Trophoblast cell (in vitro differentiated cells and primary cell): ENCODE measurements at regions not wholly inside any gene's neighbourhood (a gene's known extent, or its start where the extent isn't known, plus 50 kb on each side); places are given as distances from the start of the nearest gene placed in this dataset.
"Not testable (repeated sequence)": the region's sequence is repeated elsewhere in the genome, so short reads cannot be mapped to it uniquely, and the experiment has no call there.

Experiments
- DNase-seq, 2 donors: peaks; one replicate each; pipeline ENCODE4 v3.0.0-alpha.2; 2016
- H2AFZ ChIP-seq: 2 replicates; pipeline ENCODE4 v1.6.1; 2013; ENCODE audit warnings: low read length, moderate library complexity, mild to moderate bottlenecking; ENCODE audit not compliant: insufficient read depth, poor library complexity
- H2AK5ac ChIP-seq: 2 replicates; pipeline ENCODE4 v1.6.1; 2013; ENCODE audit warnings: mild to moderate bottlenecking, low read length
- H2BK120ac ChIP-seq: 2 replicates; pipeline ENCODE4 v1.6.1; 2013; ENCODE audit warnings: low read length, mild to moderate bottlenecking, moderate library complexity; ENCODE audit not compliant: insufficient read depth, poor library complexity
- H2BK12ac ChIP-seq: 2 replicates; pipeline ENCODE4 v1.6.1; 2013; ENCODE audit warnings: mild to moderate bottlenecking, low read length, moderate library complexity
- H2BK5ac ChIP-seq: 2 replicates; pipeline ENCODE4 v1.6.1; 2013; ENCODE audit warnings: low read length, low read depth, moderate library complexity, mild to moderate bottlenecking; ENCODE audit not compliant: poor library complexity
- H3K14ac ChIP-seq: 2 replicates; pipeline ENCODE4 v1.6.1; 2013; ENCODE audit warnings: mild to moderate bottlenecking, low read length
- H3K18ac ChIP-seq: 2 replicates; pipeline ENCODE4 v1.6.1; 2013; ENCODE audit warnings: mild to moderate bottlenecking, low read length
- H3K23ac ChIP-seq: 2 replicates; pipeline ENCODE4 v1.6.1; 2013; ENCODE audit warnings: low read length
- H3K27ac ChIP-seq: 2 replicates; pipeline ENCODE4 v1.5.1; 2013; ENCODE audit warnings: low read depth, mild to moderate bottlenecking, inconsistent platforms, low read length, moderate library complexity
- H3K27me3 ChIP-seq: 2 replicates; pipeline ENCODE4 v1.6.1; 2013; ENCODE audit warnings: inconsistent platforms, mild to moderate bottlenecking, low read length, moderate library complexity; ENCODE audit not compliant: insufficient read depth
- H3K36me3 ChIP-seq, 2 experiments: 1 replicate in 1 of 2; 2 replicates in 1 of 2; pipeline ENCODE4 v1.6.1; 2013; ENCODE audit warnings: low read length in 2 of 2, mild to moderate bottlenecking in 2 of 2, moderate library complexity in 1 of 2; ENCODE audit not compliant: insufficient read depth in 2 of 2, control insufficient read depth in 1 of 2
- H3K4ac ChIP-seq: 2 replicates; pipeline ENCODE4 v1.6.1; 2013; ENCODE audit warnings: low read depth, mild to moderate bottlenecking, low read length, moderate library complexity
- H3K4me1 ChIP-seq, 2 experiments: 1 replicate in 1 of 2; 2 replicates in 1 of 2; pipeline ENCODE4 v1.6.1; 2013; ENCODE audit warnings: low read length in 2 of 2, mild to moderate bottlenecking in 2 of 2, moderate library complexity in 1 of 2; ENCODE audit not compliant: insufficient read depth in 2 of 2, control insufficient read depth in 1 of 2
- H3K4me2 ChIP-seq: 2 replicates; pipeline ENCODE4 v1.6.1; 2013; ENCODE audit warnings: inconsistent platforms, mild to moderate bottlenecking, low read length, moderate library complexity
- H3K4me3 ChIP-seq: 2 replicates; pipeline ENCODE4 v1.5.1; 2013; ENCODE audit warnings: mild to moderate bottlenecking, low read depth, low read length, inconsistent platforms
- H3K79me1 ChIP-seq: one replicate; pipeline ENCODE4 v1.6.1; 2013; ENCODE audit warnings: low read length
- H3K79me2 ChIP-seq: 2 replicates; pipeline ENCODE4 v1.6.1; 2013; ENCODE audit warnings: low read length, mild to moderate bottlenecking; ENCODE audit not compliant: control insufficient read depth, insufficient read depth, poor library complexity
- H3K9ac ChIP-seq: 2 replicates; pipeline ENCODE4 v1.6.1; 2013; ENCODE audit warnings: mild to moderate bottlenecking, low read length
- H3K9me3 ChIP-seq: 2 replicates; pipeline ENCODE4 v1.6.1; 2013; ENCODE audit warnings: low read depth, mild to moderate bottlenecking, control low read depth, inconsistent platforms, low read length; ENCODE audit not compliant: insufficient read depth
- H4K12ac ChIP-seq: 2 replicates; pipeline ENCODE4 v1.6.1; 2013; ENCODE audit warnings: low read depth, mild to moderate bottlenecking, low read length, moderate library complexity
- H4K8ac ChIP-seq: 2 replicates; pipeline ENCODE4 v1.6.1; 2013; ENCODE audit warnings: low read depth, mild to moderate bottlenecking, low read length, moderate library complexity
- H4K91ac ChIP-seq: one replicate; pipeline ENCODE4 v1.6.1; 2013; ENCODE audit warnings: low read depth, mild to moderate bottlenecking, low read length, moderate library complexity
- WGBS: extraction: QIAGEN DNeasy Blood & Tissue Kit; methylation state at CpG from one replicate; pipeline ENCODE4 v1.1.7; 2013; ENCODE audit warnings: missing lambda C conversion rate; ENCODE audit not compliant: insufficient read length, insufficient coverage; ENCODE audit errors: extremely low coverage; 5-methylcytosine and 5-hydroxymethylcytosine counted together

- not testable (repeated sequence) for H4K12ac ChIP-seq, H2AK5ac ChIP-seq, H3K4me2 ChIP-seq, H3K18ac ChIP-seq, H2BK120ac ChIP-seq, H3K36me3 ChIP-seq, DNase-seq, H2BK12ac ChIP-seq, H4K8ac ChIP-seq, H3K79me2 ChIP-seq, H3K14ac ChIP-seq, H3K4me3 ChIP-seq, H3K9ac ChIP-seq, H3K23ac ChIP-seq, H3K27me3 ChIP-seq, H4K91ac ChIP-seq, H3K4ac ChIP-seq, H2BK5ac ChIP-seq, H2AFZ ChIP-seq, H3K9me3 ChIP-seq, H3K4me1 ChIP-seq, H3K79me1 ChIP-seq, H3K27ac ChIP-seq
- WGBS, result no CpG with 5 or more reads among the region's 28 CpGs
Measured at GRCh38 chr9:67717830-67718388, 140.8 kb upstream of the ANKRD20A1 start.

DNA sequence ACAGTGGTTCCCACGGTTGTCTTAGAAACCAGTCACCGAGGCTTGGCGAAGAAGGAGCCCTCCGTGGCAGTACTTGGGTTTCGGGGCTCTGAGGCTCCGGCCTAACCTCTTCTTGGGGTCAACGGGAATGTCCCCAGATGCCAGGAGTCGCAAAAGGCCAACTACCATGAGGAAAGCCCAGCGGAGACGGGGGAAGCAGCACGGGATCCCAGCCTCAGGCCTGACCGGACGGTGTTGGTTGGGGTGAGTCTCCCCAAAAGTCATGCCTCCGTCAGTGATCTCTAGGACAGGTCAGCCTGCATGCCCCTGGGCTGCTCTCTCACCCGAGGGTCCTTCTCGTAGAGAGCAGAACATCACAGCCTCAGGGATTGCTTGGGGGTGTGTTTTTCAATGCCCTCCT lies 138.2 kb upstream of the ANKRD20A1 start:
- not testable (repeated sequence) for H2AFZ ChIP-seq, H3K4me2 ChIP-seq

DNA sequence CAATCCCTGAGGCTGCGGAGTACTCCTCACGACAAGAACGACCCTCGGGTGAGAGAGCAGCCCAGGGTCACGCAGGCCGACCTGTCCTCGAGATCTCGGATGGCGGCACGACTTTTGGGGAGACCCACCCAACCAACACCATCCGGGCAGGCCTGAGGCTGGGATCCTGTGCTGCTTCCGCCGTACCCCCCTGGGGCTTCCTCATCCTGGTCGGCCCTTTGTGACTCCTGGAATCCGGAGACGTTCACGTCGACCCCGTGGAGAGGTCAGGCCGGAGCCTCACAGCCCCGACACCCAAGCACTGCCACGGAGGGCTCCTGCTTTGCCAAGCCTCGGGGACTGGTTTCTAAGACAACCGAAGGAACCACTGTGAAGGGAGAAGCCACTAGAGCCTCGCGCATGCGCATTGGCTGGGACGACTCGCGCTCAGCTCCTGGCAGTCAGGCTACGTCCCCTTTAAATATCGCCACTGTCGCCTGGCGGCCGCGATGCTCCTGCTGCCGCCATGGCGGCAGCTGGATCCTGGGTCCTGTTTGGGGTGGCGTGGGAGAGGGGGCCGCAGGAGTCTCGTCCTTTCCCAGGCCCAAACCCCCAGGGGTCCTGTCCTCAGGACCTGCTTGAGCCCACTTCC lies 136.2 kb upstream of the ANKRD20A1 start:
- not testable (repeated sequence) for H2BK5ac ChIP-seq, H3K14ac ChIP-seq, H3K79me1 ChIP-seq, H3K4me3 ChIP-seq, H2AFZ ChIP-seq, H3K9ac ChIP-seq, H3K4ac ChIP-seq, H2BK12ac ChIP-seq, H3K23ac ChIP-seq, H4K91ac ChIP-seq, H3K27me3 ChIP-seq, H3K9me3 ChIP-seq, H2AK5ac ChIP-seq, H4K12ac ChIP-seq, H4K8ac ChIP-seq, H3K36me3 ChIP-seq, DNase-seq, H3K4me2 ChIP-seq, H3K4me1 ChIP-seq, H3K27ac ChIP-seq, H3K79me2 ChIP-seq, H3K18ac ChIP-seq, H2BK120ac ChIP-seq
- WGBS, result no CpG with 5 or more reads among the region's 41 CpGs

More for the DNA sequence above, 138.2 kb upstream of the ANKRD20A1 start:
- not testable (repeated sequence) for H3K4me1 ChIP-seq, H2AK5ac ChIP-seq, H3K27ac ChIP-seq, H3K9me3 ChIP-seq, H3K9ac ChIP-seq, H4K12ac ChIP-seq, H4K8ac ChIP-seq, H3K27me3 ChIP-seq, H4K91ac ChIP-seq, H3K36me3 ChIP-seq, H3K23ac ChIP-seq, H3K79me1 ChIP-seq, H3K4ac ChIP-seq, H2BK12ac ChIP-seq, H2BK5ac ChIP-seq, H3K14ac ChIP-seq, H2BK120ac ChIP-seq, H3K18ac ChIP-seq, H3K4me3 ChIP-seq, H3K79me2 ChIP-seq
- no CpG with 5 or more reads among the region's 16 CpGs for whole genome bisulfite sequencing
- peak in 1 of 2 donors; percentile 0 for DNase-seq

DNA sequence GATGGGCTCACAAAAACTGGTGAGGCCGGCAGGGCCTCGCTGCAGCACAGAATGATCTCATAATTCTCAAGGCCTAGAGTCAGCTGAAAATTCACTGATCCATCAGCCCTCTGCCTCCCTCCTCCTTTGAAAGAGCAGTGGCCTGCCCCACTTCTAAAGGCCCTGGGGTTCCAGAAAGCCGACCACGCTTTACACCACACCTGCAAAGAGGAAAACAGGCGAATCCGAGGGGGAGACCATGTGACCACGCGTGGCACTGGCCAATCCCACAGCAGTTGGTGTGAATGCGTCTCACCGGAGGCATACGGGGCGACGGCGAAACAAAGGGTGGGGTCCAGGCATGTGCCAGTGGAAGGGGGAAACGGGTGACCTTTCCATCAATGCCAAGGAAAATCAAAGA lies 135.5 kb upstream of the ANKRD20A1 start:
- H3K23ac ChIP-seq, H3K4me2 ChIP-seq, H2AFZ ChIP-seq, H3K36me3 ChIP-seq, H3K79me1 ChIP-seq, H4K12ac ChIP-seq, H3K9me3 ChIP-seq, H3K9ac ChIP-seq, H2BK12ac ChIP-seq, H4K91ac ChIP-seq, H2AK5ac ChIP-seq, H3K79me2 ChIP-seq, DNase-seq, H2BK120ac ChIP-seq, H3K4ac ChIP-seq, H4K8ac ChIP-seq, H3K27me3 ChIP-seq, H2BK5ac ChIP-seq, H3K4me1 ChIP-seq, H3K27ac ChIP-seq, H3K18ac ChIP-seq, H3K14ac ChIP-seq, H3K4me3 ChIP-seq: not testable (repeated sequence)
- no CpG with 5 or more reads among the region's 15 CpGs for WGBS
